ENCODE measurements at regions not wholly inside any gene's neighbourhood (a gene's known extent, or its start where the extent isn't known, plus 50 kb on each side); places are given as distances from the start of the nearest gene placed in this dataset.

GRCh38 chr3:145144361-145144760, 1016.6 kb downstream of the PLOD2 start:
- H3K9me3 ChIP-seq (ENCODE audit: control insufficient read depth in 2 of 2, low read length in 2 of 2) = no peaks in the 10 kb centered on the region
- H3K9ac ChIP-seq (ENCODE audit: low read length in 2 of 2) = no peak overlapping the region
- H3K27me3 ChIP-seq (ENCODE audit: control insufficient read depth in 1 of 2, insufficient read depth in 2 of 2, low read length in 2 of 2) = no peaks in the 10 kb centered on the region
- no peak overlapping the region for H3K27ac ChIP-seq (ENCODE audit: low read length)
- H3K4me3 ChIP-seq (ENCODE audit: low read length in 2 of 2) = no peak overlapping the region
- H3K36me3 ChIP-seq (ENCODE audit: control insufficient read depth in 2 of 2, insufficient read depth in 2 of 2, low read length in 2 of 2) = no peaks in the 10 kb centered on the region
- H3K4me1 ChIP-seq (ENCODE audit: control insufficient read depth, insufficient read depth, low read length) = no peaks in the 10 kb centered on the region

GRCh38 chr3:145145461-145145860, 1015.5 kb downstream of the PLOD2 start:
- no peaks in the 10 kb centered on the region for H3K27me3 ChIP-seq (ENCODE audit: control insufficient read depth in 1 of 2, insufficient read depth in 2 of 2, low read length in 2 of 2)
- H3K9me3 ChIP-seq (ENCODE audit: control insufficient read depth in 2 of 2, low read length in 2 of 2) = no peaks in the 10 kb centered on the region
- H3K36me3 ChIP-seq (ENCODE audit: control insufficient read depth in 2 of 2, insufficient read depth in 2 of 2, low read length in 2 of 2) = no peaks in the 10 kb centered on the region
- no peak overlapping the region for H3K4me3 ChIP-seq (ENCODE audit: low read length in 2 of 2)
- H3K9ac ChIP-seq (ENCODE audit: low read length in 2 of 2) = no peak overlapping the region
- no peak overlapping the region for H3K27ac ChIP-seq (ENCODE audit: low read length)
- H3K4me1 ChIP-seq (ENCODE audit: control insufficient read depth, insufficient read depth, low read length) = no peaks in the 10 kb centered on the region

- Histone ChIP-seq H3K27ac (ENCODE audit: low read length) (no peak overlapping the region), H3K36me3 (ENCODE audit: control insufficient read depth in 2 of 2, insufficient read depth in 2 of 2, low read length in 2 of 2) (no peaks in the 10 kb centered on the region), H3K27me3 (ENCODE audit: control insufficient read depth in 1 of 2, insufficient read depth in 2 of 2, low read length in 2 of 2) (no peaks in the 10 kb centered on the region), H3K9ac (ENCODE audit: low read length in 2 of 2) (no peak overlapping the region), H3K4me1 (ENCODE audit: control insufficient read depth, insufficient read depth, low read length) (no peaks in the 10 kb centered on the region), H3K4me3 (ENCODE audit: low read length in 2 of 2) (no peak overlapping the region), H3K9me3 (ENCODE audit: control insufficient read depth in 2 of 2, low read length in 2 of 2) (no peaks in the 10 kb centered on the region)
These were observed 1001.3 kb downstream of the PLOD2 start for GRCh38 chr3:145159640-145160039.

- no peaks in the 10 kb centered on the region for H3K4me1 ChIP-seq (ENCODE audit: control insufficient read depth, insufficient read depth, low read length)
- no peaks in the 10 kb centered on the region for H3K36me3 ChIP-seq (ENCODE audit: control insufficient read depth in 2 of 2, insufficient read depth in 2 of 2, low read length in 2 of 2)
- no peak overlapping the region for H3K9ac ChIP-seq (ENCODE audit: low read length in 2 of 2)
- no peaks in the 10 kb centered on the region for H3K9me3 ChIP-seq (ENCODE audit: control insufficient read depth in 2 of 2, low read length in 2 of 2)
- no peak overlapping the region for H3K27ac ChIP-seq (ENCODE audit: low read length)
- H3K4me3 ChIP-seq (ENCODE audit: low read length in 2 of 2) = peak overlapping the region in 1 of 2 donors; percentile 1
- H3K27me3 ChIP-seq (ENCODE audit: control insufficient read depth in 1 of 2, insufficient read depth in 2 of 2, low read length in 2 of 2) = no peaks in the 10 kb centered on the region
These were observed 990.9 kb downstream of the PLOD2 start for GRCh38 chr3:145170121-145170520.

- Histone ChIP-seq H3K9me3 (ENCODE audit: control insufficient read depth in 2 of 2, low read length in 2 of 2) (no peaks in the 10 kb centered on the region), H3K36me3 (ENCODE audit: control insufficient read depth in 2 of 2, insufficient read depth in 2 of 2, low read length in 2 of 2) (no peaks in the 10 kb centered on the region), H3K27me3 (ENCODE audit: control insufficient read depth in 1 of 2, insufficient read depth in 2 of 2, low read length in 2 of 2) (no peaks in the 10 kb centered on the region), H3K27ac (ENCODE audit: low read length) (no peak overlapping the region), H3K4me1 (ENCODE audit: control insufficient read depth, insufficient read depth, low read length) (no peaks in the 10 kb centered on the region), H3K9ac (ENCODE audit: low read length in 2 of 2) (no peak overlapping the region), H3K4me3 (ENCODE audit: low read length in 2 of 2) (no peak overlapping the region)
These were observed 985.4 kb downstream of the PLOD2 start for GRCh38 chr3:145175626-145176025.

DNA sequence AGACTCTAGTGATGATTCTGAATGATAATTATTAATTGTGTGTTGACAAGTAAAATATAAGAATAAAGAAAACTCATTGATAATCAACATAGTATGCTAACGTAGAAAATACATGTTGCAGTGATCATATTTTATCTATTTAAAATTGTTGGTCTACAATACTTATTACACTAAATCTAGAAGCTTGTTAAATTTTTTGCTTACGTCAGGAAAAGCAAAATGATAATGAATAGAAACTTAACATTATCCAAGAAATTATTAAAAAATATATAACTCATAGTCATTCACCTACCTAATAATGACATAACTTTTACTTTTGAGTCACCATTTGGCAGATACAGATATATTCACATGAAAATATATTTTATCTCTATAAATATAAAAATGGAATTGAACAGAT, 984.1 kb downstream of the PLOD2 start:
- Histone ChIP-seq H3K27me3 (ENCODE audit: control insufficient read depth in 1 of 2, insufficient read depth in 2 of 2, low read length in 2 of 2) (no peaks in the 10 kb centered on the region), H3K36me3 (ENCODE audit: control insufficient read depth in 2 of 2, insufficient read depth in 2 of 2, low read length in 2 of 2) (no peaks in the 10 kb centered on the region), H3K4me3 (ENCODE audit: low read length in 2 of 2) (no peak overlapping the region), H3K4me1 (ENCODE audit: control insufficient read depth, insufficient read depth, low read length) (no peaks in the 10 kb centered on the region), H3K9ac (ENCODE audit: low read length in 2 of 2) (no peak overlapping the region), H3K27ac (ENCODE audit: low read length) (no peak overlapping the region), H3K9me3 (ENCODE audit: control insufficient read depth in 2 of 2, low read length in 2 of 2) (no peaks in the 10 kb centered on the region)

DNA sequence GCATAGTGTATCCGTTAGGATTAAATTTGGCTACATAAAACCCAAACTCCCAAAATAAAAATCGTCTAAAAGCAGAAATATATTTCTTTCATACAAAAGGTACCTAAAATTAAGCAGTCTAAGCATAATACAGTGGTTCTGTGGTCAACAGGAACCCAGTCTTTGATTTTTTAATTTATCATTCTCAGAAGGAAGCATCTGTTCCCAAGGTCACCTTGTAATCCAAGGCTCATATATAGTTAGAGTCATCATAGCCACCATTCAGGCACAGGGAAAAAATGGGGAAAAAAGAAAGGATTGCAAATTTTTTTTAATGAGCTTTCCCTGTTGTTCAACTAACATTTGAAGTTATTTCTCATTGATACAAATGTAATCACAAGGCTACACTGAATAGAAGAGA, 983.2 kb downstream of the PLOD2 start:
- no peaks in the 10 kb centered on the region for H3K27me3 ChIP-seq (ENCODE audit: control insufficient read depth in 1 of 2, insufficient read depth in 2 of 2, low read length in 2 of 2)
- no peak overlapping the region for H3K4me3 ChIP-seq (ENCODE audit: low read length in 2 of 2)
- H3K4me1 ChIP-seq (ENCODE audit: control insufficient read depth, insufficient read depth, low read length) = peaks cover 6% of the 10 kb centered on the region
- H3K9me3 ChIP-seq (ENCODE audit: control insufficient read depth in 2 of 2, low read length in 2 of 2) = no peaks in the 10 kb centered on the region
- no peaks in the 10 kb centered on the region for H3K36me3 ChIP-seq (ENCODE audit: control insufficient read depth in 2 of 2, insufficient read depth in 2 of 2, low read length in 2 of 2)
- no peak overlapping the region for H3K27ac ChIP-seq (ENCODE audit: low read length)
- no peak overlapping the region for H3K9ac ChIP-seq (ENCODE audit: low read length in 2 of 2)

DNA sequence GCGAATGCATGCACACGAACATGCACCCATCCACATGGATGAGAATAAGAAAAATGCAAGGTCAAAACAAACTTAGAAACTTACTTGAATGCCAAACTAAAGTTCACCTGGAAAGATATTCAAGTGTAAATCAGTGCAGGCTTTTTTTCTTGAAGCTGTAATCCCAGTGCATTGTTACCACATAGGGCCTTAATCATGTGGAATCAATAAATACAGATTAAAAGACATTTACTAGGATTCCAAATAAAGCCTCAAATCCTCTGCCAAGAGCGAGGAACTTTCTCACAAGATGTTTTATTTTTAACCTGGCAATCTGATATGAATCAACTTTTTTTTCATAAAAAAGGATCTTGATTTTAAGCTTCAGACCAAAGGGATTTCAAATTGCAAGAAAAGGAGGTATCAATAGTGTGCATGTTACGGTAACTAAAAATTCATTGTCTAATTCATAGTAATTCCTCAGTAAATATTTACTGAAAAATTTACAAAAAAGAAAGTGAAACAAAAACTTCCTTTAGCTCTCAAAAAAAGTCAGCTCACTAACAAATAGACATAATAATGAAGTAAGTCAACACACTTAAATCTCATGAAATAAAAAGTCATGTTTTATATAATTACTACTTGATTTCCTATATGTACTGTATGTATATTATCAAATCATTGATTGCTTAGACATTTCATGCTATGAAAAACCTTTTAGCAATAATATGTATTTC, 978.6 kb downstream of the PLOD2 start:
- no peaks in the 10 kb centered on the region for H3K9me3 ChIP-seq (ENCODE audit: control insufficient read depth in 2 of 2, low read length in 2 of 2)
- H3K4me3 ChIP-seq (ENCODE audit: low read length in 2 of 2) = peak overlapping the region; percentile 44 to 50
- H3K27me3 ChIP-seq (ENCODE audit: control insufficient read depth in 1 of 2, insufficient read depth in 2 of 2, low read length in 2 of 2) = no peaks in the 10 kb centered on the region
- H3K4me1 ChIP-seq (ENCODE audit: control insufficient read depth, insufficient read depth, low read length) = peaks cover 6% of the 10 kb centered on the region
- H3K27ac ChIP-seq (ENCODE audit: low read length) = no peak overlapping the region
- no peaks in the 10 kb centered on the region for H3K36me3 ChIP-seq (ENCODE audit: control insufficient read depth in 2 of 2, insufficient read depth in 2 of 2, low read length in 2 of 2)
- no peak overlapping the region for H3K9ac ChIP-seq (ENCODE audit: low read length in 2 of 2)

DNA sequence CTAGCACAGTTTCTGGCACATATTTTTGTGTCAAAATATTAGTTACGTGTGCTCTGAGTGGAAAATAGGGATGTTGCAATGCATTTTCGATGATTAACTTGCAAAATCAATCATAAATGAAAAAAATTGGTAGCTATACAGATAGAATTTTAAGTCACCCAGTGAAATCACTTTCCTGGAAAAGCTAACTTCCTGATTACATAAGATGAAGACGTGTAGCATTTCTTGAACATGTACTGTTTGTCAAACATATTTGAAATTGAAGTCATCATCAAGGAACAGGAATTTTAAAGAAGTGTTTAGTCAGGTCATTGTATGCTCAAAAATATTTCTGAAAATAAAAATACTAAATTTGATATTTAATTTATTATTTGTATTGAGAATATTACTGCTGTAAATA, 977.7 kb downstream of the PLOD2 start:
- H3K9me3 ChIP-seq (ENCODE audit: control insufficient read depth in 2 of 2, low read length in 2 of 2) = no peaks in the 10 kb centered on the region
- no peak overlapping the region for H3K27ac ChIP-seq (ENCODE audit: low read length)
- no peaks in the 10 kb centered on the region for H3K27me3 ChIP-seq (ENCODE audit: control insufficient read depth in 1 of 2, insufficient read depth in 2 of 2, low read length in 2 of 2)
- H3K4me3 ChIP-seq (ENCODE audit: low read length in 2 of 2) = no peak overlapping the region
- no peaks in the 10 kb centered on the region for H3K36me3 ChIP-seq (ENCODE audit: control insufficient read depth in 2 of 2, insufficient read depth in 2 of 2, low read length in 2 of 2)
- no peak overlapping the region for H3K9ac ChIP-seq (ENCODE audit: low read length in 2 of 2)
- H3K4me1 ChIP-seq (ENCODE audit: control insufficient read depth, insufficient read depth, low read length) = peaks cover 6% of the 10 kb centered on the region

GRCh38 chr3:145188079-145188770, 972.8 kb downstream of the PLOD2 start:
- no peaks in the 10 kb centered on the region for H3K27me3 ChIP-seq (ENCODE audit: control insufficient read depth in 1 of 2, insufficient read depth in 2 of 2, low read length in 2 of 2)
- H3K9me3 ChIP-seq (ENCODE audit: control insufficient read depth in 2 of 2, low read length in 2 of 2) = no peaks in the 10 kb centered on the region
- no peak overlapping the region for H3K4me3 ChIP-seq (ENCODE audit: low read length in 2 of 2)
- H3K36me3 ChIP-seq (ENCODE audit: control insufficient read depth in 2 of 2, insufficient read depth in 2 of 2, low read length in 2 of 2) = no peaks in the 10 kb centered on the region
- no peaks in the 10 kb centered on the region for H3K4me1 ChIP-seq (ENCODE audit: control insufficient read depth, insufficient read depth, low read length)
- no peak overlapping the region for H3K27ac ChIP-seq (ENCODE audit: low read length)
- H3K9ac ChIP-seq (ENCODE audit: low read length in 2 of 2) = no peak overlapping the region

DNA sequence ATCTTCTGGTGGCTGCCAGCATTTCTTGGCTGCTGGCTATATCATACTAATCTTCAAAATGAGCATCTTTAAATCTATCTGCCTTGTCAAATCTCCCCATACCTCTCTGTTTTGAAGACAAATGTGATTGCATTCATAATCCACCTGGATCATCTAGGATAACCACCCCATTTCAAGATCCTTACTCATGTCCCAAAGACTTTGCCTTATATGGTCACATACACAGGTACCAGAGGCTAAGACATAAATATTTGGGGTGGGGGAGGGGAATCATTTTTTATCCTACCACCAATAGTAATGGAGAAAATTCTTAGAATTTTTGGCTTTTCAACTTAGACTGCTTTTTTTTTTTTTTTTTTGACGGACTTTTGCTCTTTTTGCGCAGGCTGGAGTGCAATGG, 970.8 kb downstream of the PLOD2 start:
- no peak overlapping the region for H3K27ac ChIP-seq (ENCODE audit: low read length)
- H3K27me3 ChIP-seq (ENCODE audit: control insufficient read depth in 1 of 2, insufficient read depth in 2 of 2, low read length in 2 of 2) = no peaks in the 10 kb centered on the region
- no peak overlapping the region for H3K9ac ChIP-seq (ENCODE audit: low read length in 2 of 2)

More for the DNA sequence above, 970.8 kb downstream of the PLOD2 start:
- H3K4me3 ChIP-seq (ENCODE audit: low read length in 2 of 2) = no peak overlapping the region
- H3K36me3 ChIP-seq (ENCODE audit: control insufficient read depth in 2 of 2, insufficient read depth in 2 of 2, low read length in 2 of 2) = no peaks in the 10 kb centered on the region
- H3K4me1 ChIP-seq (ENCODE audit: control insufficient read depth, insufficient read depth, low read length) = no peaks in the 10 kb centered on the region
- H3K9me3 ChIP-seq (ENCODE audit: control insufficient read depth in 2 of 2, low read length in 2 of 2) = no peaks in the 10 kb centered on the region

All from stomach smooth muscle (tissue), 2 donors.